Epithelial cell of esophagus (primary cell): ENCODE measurements at regions not wholly inside any gene's neighbourhood (a gene's known extent, or its start where the extent isn't known, plus 50 kb on each side); places are given as distances from the start of the nearest gene placed in this dataset.
"Not testable (repeated sequence)": the region's sequence is repeated elsewhere in the genome, so short reads cannot be mapped to it uniquely, and the experiment has no call there.

Experiments
- DNase-seq: peaks from one replicate; pipeline ENCODE4 v3.0.0; 2010; ENCODE audit warnings: low read depth
- H3K4me3 ChIP-seq: 2 replicates; pipeline ENCODE4 v1.5.1; 2011; ENCODE audit warnings: mild to moderate bottlenecking, low read length, control low read depth
- CTCF ChIP-seq: IDR thresholded peaks from 2 replicates; pipeline ENCODE4 v1.5.1; 2011; ENCODE audit warnings: low read depth, mild to moderate bottlenecking, low read length, control low read depth, inconsistent platforms; ENCODE audit not compliant: insufficient read depth; ENCODE audit errors: missing control alignments

DNA sequence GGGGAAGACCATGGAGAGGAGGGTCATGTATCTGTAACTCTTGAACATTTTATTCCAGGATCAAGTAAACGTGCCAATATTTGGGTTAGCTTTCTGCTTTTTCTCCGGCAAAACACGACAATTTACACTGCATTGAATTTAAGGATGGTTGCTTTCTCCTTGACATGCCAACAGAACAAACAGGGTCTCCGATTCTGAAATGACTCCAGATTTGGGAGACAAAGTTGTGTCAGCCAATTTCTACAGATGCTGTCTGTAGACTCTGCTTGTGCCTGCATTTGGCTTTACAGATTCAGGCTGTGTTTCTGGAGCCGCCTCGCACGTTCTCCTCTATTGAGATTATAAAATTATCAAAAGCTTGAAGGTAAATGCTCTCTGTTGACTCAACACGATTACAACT lies 207.0 kb downstream of the ASMT start:
- H3K4me3 ChIP-seq: no peak overlapping the region
- TF ChIP-seq CTCF: no peak
- no peak for DNase-seq

DNA sequence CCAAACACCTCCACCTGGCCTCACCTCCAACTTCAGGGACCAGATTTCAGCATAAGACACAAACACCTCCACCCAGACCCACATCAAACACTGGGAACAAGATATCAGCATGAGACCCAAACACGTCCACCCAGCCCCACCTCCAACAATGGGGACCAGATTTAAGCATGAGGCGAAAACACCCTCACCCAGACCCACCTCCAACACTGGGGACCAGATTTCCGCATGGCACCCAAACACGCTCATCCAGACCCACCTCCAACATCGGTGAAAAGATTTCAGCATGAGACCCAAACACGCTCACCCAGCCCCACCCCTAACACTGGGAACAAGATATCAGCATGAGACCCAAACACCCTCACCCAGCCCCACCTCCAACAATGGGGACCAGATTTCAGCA lies 210.0 kb downstream of the ASMT start:
- no peak overlapping the region for H3K4me3 ChIP-seq
- no peak for DNase-seq
- TF ChIP-seq CTCF: no peak

- no peak for TF ChIP-seq CTCF
- no peak overlapping the region for H3K4me3 ChIP-seq
- DNase-seq: no peak
Observed at GRCh38 chrX:1833656-1834360, 218.9 kb downstream of the ASMT start.

DNA sequence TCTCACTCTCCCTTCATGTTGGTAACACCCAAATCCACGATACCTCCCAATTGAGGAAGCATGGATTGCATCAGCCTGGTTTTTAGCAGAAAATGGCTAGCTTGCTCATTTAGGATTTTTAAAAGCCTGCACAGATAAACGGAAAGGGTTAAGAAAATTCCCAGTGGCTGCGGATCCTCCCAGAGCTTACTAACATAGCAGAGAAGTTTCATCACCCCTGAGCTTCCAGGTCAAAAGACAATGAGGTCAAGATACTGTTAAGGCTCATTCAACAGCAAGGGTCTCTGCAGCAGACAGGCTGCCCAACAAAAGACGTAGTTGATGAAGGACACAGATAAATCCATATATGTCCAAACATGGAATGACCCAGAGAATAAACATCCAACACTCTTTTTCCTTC lies 220.2 kb downstream of the ASMT start:
- no peak for DNase-seq
- no peak overlapping the region for H3K4me3 ChIP-seq
- TF ChIP-seq CTCF: no peak

DNA sequence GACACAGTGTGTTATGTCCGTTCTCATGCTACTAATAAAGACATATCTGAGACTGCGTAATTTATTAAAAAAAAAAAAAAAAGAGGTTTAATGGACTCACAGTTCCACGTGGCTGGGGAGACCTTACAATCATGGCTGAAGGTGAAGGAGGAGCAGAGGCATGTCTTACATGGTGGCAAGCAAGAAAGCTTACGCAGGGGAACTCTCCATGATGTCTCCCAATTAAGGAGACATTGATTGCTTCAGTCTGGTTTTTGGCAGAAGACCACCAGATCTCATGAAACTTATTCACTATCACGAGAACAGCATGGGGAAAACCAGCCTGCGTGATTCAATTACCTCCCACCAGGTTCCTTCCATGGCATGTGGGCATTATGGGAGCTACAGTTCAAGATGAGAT lies 221.8 kb downstream of the ASMT start:
- no peak for DNase-seq
- H3K4me3 ChIP-seq: no peak overlapping the region
- TF ChIP-seq CTCF: no peak

- TF ChIP-seq CTCF: no peak
- no peak for DNase-seq
- no peak overlapping the region for H3K4me3 ChIP-seq
Observed at GRCh38 chrX:1841746-1842145, 226.9 kb downstream of the ASMT start.

- DNase-seq, H3K4me3 ChIP-seq: not testable (repeated sequence)
Observed at GRCh38 chrX:1847000-1847399, 232.1 kb downstream of the ASMT start.

DNA sequence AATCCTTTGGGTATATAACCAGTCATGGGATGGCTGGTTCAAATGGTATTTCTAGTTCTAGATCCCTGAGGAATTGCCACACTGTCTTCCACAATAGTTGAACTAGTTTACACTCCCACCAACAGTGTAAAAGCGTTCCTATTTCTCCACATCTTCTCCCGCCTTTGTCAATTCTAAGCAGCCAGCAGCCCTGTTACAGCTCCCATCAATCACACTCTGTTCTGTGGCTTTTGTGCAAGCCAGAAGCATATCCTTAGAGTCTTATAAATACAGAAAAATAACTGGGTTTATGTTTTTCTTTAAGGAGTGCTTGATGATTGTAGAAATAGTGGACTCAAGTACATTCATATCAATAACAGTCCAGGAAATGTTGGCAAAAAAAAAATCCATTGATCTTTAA lies 232.9 kb downstream of the ASMT start:
- not testable (repeated sequence) for H3K4me3 ChIP-seq, DNase-seq
